Mesendoderm (in vitro differentiated cells): ENCODE measurements at regions not wholly inside any gene's neighbourhood (a gene's known extent, or its start where the extent isn't known, plus 50 kb on each side); places are given as distances from the start of the nearest gene placed in this dataset.

Experiments used
- DNase-seq: peaks from one replicate; pipeline ENCODE4 v3.0.0; 2013
- H2AK5ac ChIP-seq: 2 replicates; pipeline ENCODE4 v1.6.1; 2013; ENCODE audit warnings: low read length, inconsistent platforms
- H2BK120ac ChIP-seq: 2 replicates; pipeline ENCODE4 v1.6.1; 2013; ENCODE audit warnings: low read depth, mild to moderate bottlenecking, low read length, moderate library complexity, mixed read lengths
- H2BK15ac ChIP-seq: replicated peaks from 2 replicates; pipeline ENCODE4 v1.6.1; 2013; ENCODE audit warnings: low read depth, mild to moderate bottlenecking, moderate library complexity
- H2BK5ac ChIP-seq: 2 replicates; pipeline ENCODE4 v1.6.1; 2013; ENCODE audit warnings: low read length, inconsistent platforms
- H3K18ac ChIP-seq: 2 replicates; pipeline ENCODE4 v1.6.1; 2013; ENCODE audit warnings: mild to moderate bottlenecking, low read length, mixed read lengths
- H3K23ac ChIP-seq: one replicate; pipeline ENCODE4 v1.6.1; 2013; ENCODE audit warnings: low read length
- H3K27ac ChIP-seq: 2 replicates; pipeline ENCODE4 v1.5.1; 2013; ENCODE audit warnings: low read depth, mild to moderate bottlenecking, inconsistent platforms, low read length, moderate library complexity
- H3K27me3 ChIP-seq: 2 replicates; pipeline ENCODE4 v1.6.1; 2013; ENCODE audit warnings: low read length, control low read depth, mild to moderate bottlenecking, inconsistent platforms; ENCODE audit not compliant: insufficient read depth, poor library complexity
- H3K36me3 ChIP-seq: 2 replicates; pipeline ENCODE4 v1.6.1; 2013; ENCODE audit warnings: low read length, inconsistent platforms; ENCODE audit not compliant: control insufficient read depth, insufficient read depth
- H3K4ac ChIP-seq: one replicate; pipeline ENCODE4 v1.6.1; 2013; ENCODE audit warnings: low read depth, mild to moderate bottlenecking, low read length, moderate library complexity
- H3K4me1 ChIP-seq: 2 replicates; pipeline ENCODE4 v1.6.1; 2013; ENCODE audit warnings: low read depth, low read length, inconsistent platforms; ENCODE audit not compliant: control insufficient read depth
- H3K4me2 ChIP-seq: 2 replicates; pipeline ENCODE4 v1.6.1; 2013; ENCODE audit warnings: low read length
- H3K4me3 ChIP-seq: 2 replicates; pipeline ENCODE4 v1.5.1; 2013; ENCODE audit warnings: mild to moderate bottlenecking, low read length
- H3K56ac ChIP-seq: one replicate; pipeline ENCODE4 v1.6.1; 2013; ENCODE audit warnings: low read length
- H3K79me1 ChIP-seq: 2 replicates; pipeline ENCODE4 v1.6.1; 2013; ENCODE audit warnings: low read length, inconsistent platforms
- H3K79me2 ChIP-seq: 2 replicates; pipeline ENCODE4 v1.6.1; 2013; ENCODE audit warnings: mild to moderate bottlenecking, low read length; ENCODE audit not compliant: control insufficient read depth, insufficient read depth
- H3K9ac ChIP-seq: 2 replicates; pipeline ENCODE4 v1.6.1; 2013; ENCODE audit warnings: low read length, inconsistent platforms
- H4K5ac ChIP-seq: one replicate; pipeline ENCODE4 v1.6.1; 2013; ENCODE audit warnings: low read length
- H4K8ac ChIP-seq: one replicate; pipeline ENCODE4 v1.6.1; 2013; ENCODE audit warnings: low read depth, mild to moderate bottlenecking, control low read depth, low read length, moderate library complexity
- WGBS: extraction: QIAGEN DNeasy Blood & Tissue Kit; methylation state at CpG from one replicate; pipeline ENCODE4 v1.1.7; 2013; ENCODE audit warnings: low lambda C conversion rate, missing lambda C conversion rate; ENCODE audit not compliant: insufficient coverage; ENCODE audit errors: extremely low coverage; 5-methylcytosine and 5-hydroxymethylcytosine counted together

- H3K4me1 ChIP-seq = no peaks in the 10 kb centered on the region
- H3K27me3 ChIP-seq = no peaks in the 10 kb centered on the region
- H3K4me3 ChIP-seq = no peak overlapping the region
- no peak overlapping the region for H3K4ac ChIP-seq
- H3K36me3 ChIP-seq = no peaks in the 10 kb centered on the region
- no peak overlapping the region for H2BK5ac ChIP-seq
- no peak overlapping the region for H3K27ac ChIP-seq
- H3K18ac ChIP-seq = no peak overlapping the region
- no peak overlapping the region for H2BK15ac ChIP-seq
- H4K5ac ChIP-seq = no peak overlapping the region
- no CpG with 5 or more reads among the region's 4 CpGs for WGBS
- no peak overlapping the region for H3K4me2 ChIP-seq
- H3K56ac ChIP-seq = no peak overlapping the region
- H3K23ac ChIP-seq = no peak overlapping the region
- H4K8ac ChIP-seq = no peak overlapping the region
- no peaks in the 10 kb centered on the region for H3K79me1 ChIP-seq
- H2BK120ac ChIP-seq = no peak overlapping the region
- H3K9ac ChIP-seq = no peak overlapping the region
- no peak for DNase-seq
- no peak overlapping the region for H2AK5ac ChIP-seq
- no peaks in the 10 kb centered on the region for H3K79me2 ChIP-seq
These were observed 82.6 kb downstream of the TRIM42 start for GRCh38 chr3:140760324-140761075.

- H3K79me1 ChIP-seq = no peaks in the 10 kb centered on the region
- no peaks in the 10 kb centered on the region for H3K79me2 ChIP-seq
- no peak overlapping the region for H2BK5ac ChIP-seq
- H2AK5ac ChIP-seq = no peak overlapping the region
- no peak overlapping the region for H4K8ac ChIP-seq
- no peaks in the 10 kb centered on the region for H3K36me3 ChIP-seq
- DNase-seq = no peak
- no peak overlapping the region for H3K9ac ChIP-seq
- H3K23ac ChIP-seq = no peak overlapping the region
- H3K18ac ChIP-seq = no peak overlapping the region
- no peak overlapping the region for H2BK15ac ChIP-seq
- H3K56ac ChIP-seq = no peak overlapping the region
- no peak overlapping the region for H3K4me2 ChIP-seq
- no peak overlapping the region for H3K4me3 ChIP-seq
- H3K4me1 ChIP-seq = no peaks in the 10 kb centered on the region
- no peaks in the 10 kb centered on the region for H3K27me3 ChIP-seq
- H4K5ac ChIP-seq = no peak overlapping the region
- H3K27ac ChIP-seq = no peak overlapping the region
- H3K4ac ChIP-seq = no peak overlapping the region
- no CpG with 5 or more reads among the region's 4 CpGs for WGBS
- no peak overlapping the region for H2BK120ac ChIP-seq
These were observed 83.3 kb downstream of the TRIM42 start for GRCh38 chr3:140761076-140761639.

GRCh38 chr3:140762746-140763145, 84.9 kb downstream of the TRIM42 start:
- H4K8ac ChIP-seq = no peak overlapping the region
- no peaks in the 10 kb centered on the region for H3K36me3 ChIP-seq
- no peaks in the 10 kb centered on the region for H3K79me1 ChIP-seq
- no peak overlapping the region for H3K18ac ChIP-seq
- no peaks in the 10 kb centered on the region for H3K4me1 ChIP-seq
- no peak overlapping the region for H3K27ac ChIP-seq
- H4K5ac ChIP-seq = no peak overlapping the region
- no peak overlapping the region for H3K9ac ChIP-seq
- no peak for DNase-seq
- no peak overlapping the region for H2BK15ac ChIP-seq
- no peak overlapping the region for H3K4me3 ChIP-seq
- no peak overlapping the region for H3K4ac ChIP-seq
- H3K4me2 ChIP-seq = no peak overlapping the region
- no peak overlapping the region for H3K56ac ChIP-seq
- H2BK120ac ChIP-seq = no peak overlapping the region
- H3K79me2 ChIP-seq = no peaks in the 10 kb centered on the region
- no peaks in the 10 kb centered on the region for H3K27me3 ChIP-seq
- no peak overlapping the region for H2AK5ac ChIP-seq
- H3K23ac ChIP-seq = no peak overlapping the region
- H2BK5ac ChIP-seq = no peak overlapping the region

GRCh38 chr3:140763532-140763931, 85.7 kb downstream of the TRIM42 start:
- no peaks in the 10 kb centered on the region for H3K79me1 ChIP-seq
- no peak for DNase-seq
- no peaks in the 10 kb centered on the region for H3K36me3 ChIP-seq
- no peak overlapping the region for H3K4ac ChIP-seq
- H4K8ac ChIP-seq = no peak overlapping the region
- no peak overlapping the region for H3K4me2 ChIP-seq
- H4K5ac ChIP-seq = no peak overlapping the region
- no CpG with 5 or more reads among the region's 1 CpG for WGBS
- H2BK120ac ChIP-seq = no peak overlapping the region
- H2AK5ac ChIP-seq = no peak overlapping the region
- H3K79me2 ChIP-seq = no peaks in the 10 kb centered on the region
- H3K4me3 ChIP-seq = no peak overlapping the region
- no peak overlapping the region for H2BK15ac ChIP-seq
- no peak overlapping the region for H3K23ac ChIP-seq
- no peak overlapping the region for H3K18ac ChIP-seq
- H3K56ac ChIP-seq = no peak overlapping the region
- no peak overlapping the region for H2BK5ac ChIP-seq
- H3K27me3 ChIP-seq = no peaks in the 10 kb centered on the region
- no peak overlapping the region for H3K9ac ChIP-seq
- no peak overlapping the region for H3K27ac ChIP-seq
- H3K4me1 ChIP-seq = no peaks in the 10 kb centered on the region

GRCh38 chr3:140765246-140765645, 87.4 kb downstream of the TRIM42 start:
- Histone ChIP-seq H3K27me3 (no peaks in the 10 kb centered on the region), H2BK5ac (no peak overlapping the region), H3K4ac (no peak overlapping the region), H3K18ac (no peak overlapping the region), H3K56ac (no peak overlapping the region), H2AK5ac (no peak overlapping the region), H3K79me1 (no peaks in the 10 kb centered on the region), H3K4me3 (no peak overlapping the region), H3K79me2 (no peaks in the 10 kb centered on the region), H4K5ac (no peak overlapping the region), H3K9ac (no peak overlapping the region), H3K23ac (no peak overlapping the region), H2BK15ac (no peak overlapping the region), H3K4me2 (no peak overlapping the region), H3K27ac (no peak overlapping the region), H2BK120ac (no peak overlapping the region), H4K8ac (no peak overlapping the region), H3K4me1 (no peaks in the 10 kb centered on the region), H3K36me3 (no peaks in the 10 kb centered on the region)
- no CpG with 5 or more reads among the region's 2 CpGs for WGBS
- no peak for DNase-seq

GRCh38 chr3:140766465-140766864, 88.6 kb downstream of the TRIM42 start:
- Histone ChIP-seq H4K8ac (no peak overlapping the region), H3K56ac (no peak overlapping the region), H3K36me3 (no peaks in the 10 kb centered on the region), H2BK5ac (no peak overlapping the region), H3K18ac (no peak overlapping the region), H4K5ac (no peak overlapping the region), H3K4ac (no peak overlapping the region), H3K9ac (no peak overlapping the region), H3K4me1 (no peaks in the 10 kb centered on the region), H3K79me2 (no peaks in the 10 kb centered on the region), H2BK120ac (no peak overlapping the region), H3K23ac (no peak overlapping the region), H3K27ac (no peak overlapping the region), H2BK15ac (no peak overlapping the region), H3K79me1 (no peaks in the 10 kb centered on the region), H2AK5ac (no peak overlapping the region), H3K4me2 (no peak overlapping the region), H3K4me3 (no peak overlapping the region), H3K27me3 (no peaks in the 10 kb centered on the region)
- DNase-seq = no peak
- WGBS = no CpG with 5 or more reads among the region's 3 CpGs
